Left ventricle myocardium superior (tissue), 1 donor: ENCODE measurements at regions not wholly inside any gene's neighbourhood (a gene's known extent, or its start where the extent isn't known, plus 50 kb on each side); places are given as distances from the start of the nearest gene placed in this dataset.
"Not testable (repeated sequence)": the region's sequence is repeated elsewhere in the genome, so short reads cannot be mapped to it uniquely, and the experiment has no call there.

Experiments
- ATAC-seq: fragments of 200-7000 bp; cut with Tn5 transposase; one replicate; pipeline ENCODE4 v1.9.1; 2020; ENCODE audit warnings: mild to moderate bottlenecking, moderate library complexity
- DNase-seq: peaks from one replicate; pipeline ENCODE4 v3.0.0-alpha.2; 2020
- intact Hi-C: fragments of 100-400 bp; cut with micrococcal nuclease; formaldehyde crosslinking; loops from one replicate; pipeline ENCODE4 v1.11.0; 2022
- donor health status: DM: no; HTN: yes; CAD: no; lungs with severe emphysema.

DNA sequence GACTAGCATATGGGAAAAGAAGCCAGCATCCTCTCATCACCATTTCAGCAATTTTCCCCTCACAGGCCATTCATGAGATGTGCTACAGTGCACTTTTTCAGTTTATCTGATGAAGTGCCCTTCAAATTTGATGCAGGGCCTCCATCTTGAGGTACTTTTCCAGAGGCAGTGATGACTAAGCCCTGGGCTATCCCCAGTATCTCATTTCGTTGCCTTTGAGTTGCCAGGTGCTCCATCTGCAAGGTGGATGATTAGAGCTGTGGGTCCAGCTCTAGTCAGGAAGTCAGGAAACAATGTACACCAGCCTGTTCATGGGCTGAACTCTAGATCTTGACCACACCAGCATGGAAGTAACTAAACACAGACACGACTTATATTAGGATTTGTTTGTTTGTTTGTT, 425.2 kb downstream of the METTL4 start:
- ATAC-seq = no peak
- intact Hi-C loops = no loop called here
- no peak for DNase-seq

DNA sequence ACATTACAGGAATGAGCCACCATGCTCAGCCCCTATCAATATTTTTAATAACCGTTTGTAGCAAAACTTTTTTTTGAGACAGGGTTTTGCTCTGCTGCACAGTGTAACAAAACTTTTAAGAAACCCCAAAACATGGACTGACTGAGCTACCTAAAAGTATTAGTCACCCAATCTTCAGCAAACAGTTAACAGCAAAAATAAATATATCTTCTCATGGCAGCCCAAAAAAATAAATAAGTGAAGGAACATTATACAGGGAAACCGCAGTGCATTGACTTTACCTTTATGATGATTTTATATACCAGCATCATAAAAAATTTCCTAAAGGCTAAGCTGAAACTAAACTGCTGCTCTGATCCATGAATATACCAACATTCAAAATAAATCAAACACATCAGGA, 424.6 kb downstream of the METTL4 start:
- DNase-seq = no peak
- ATAC-seq = no peak
- intact Hi-C loops = no loop called here

DNA sequence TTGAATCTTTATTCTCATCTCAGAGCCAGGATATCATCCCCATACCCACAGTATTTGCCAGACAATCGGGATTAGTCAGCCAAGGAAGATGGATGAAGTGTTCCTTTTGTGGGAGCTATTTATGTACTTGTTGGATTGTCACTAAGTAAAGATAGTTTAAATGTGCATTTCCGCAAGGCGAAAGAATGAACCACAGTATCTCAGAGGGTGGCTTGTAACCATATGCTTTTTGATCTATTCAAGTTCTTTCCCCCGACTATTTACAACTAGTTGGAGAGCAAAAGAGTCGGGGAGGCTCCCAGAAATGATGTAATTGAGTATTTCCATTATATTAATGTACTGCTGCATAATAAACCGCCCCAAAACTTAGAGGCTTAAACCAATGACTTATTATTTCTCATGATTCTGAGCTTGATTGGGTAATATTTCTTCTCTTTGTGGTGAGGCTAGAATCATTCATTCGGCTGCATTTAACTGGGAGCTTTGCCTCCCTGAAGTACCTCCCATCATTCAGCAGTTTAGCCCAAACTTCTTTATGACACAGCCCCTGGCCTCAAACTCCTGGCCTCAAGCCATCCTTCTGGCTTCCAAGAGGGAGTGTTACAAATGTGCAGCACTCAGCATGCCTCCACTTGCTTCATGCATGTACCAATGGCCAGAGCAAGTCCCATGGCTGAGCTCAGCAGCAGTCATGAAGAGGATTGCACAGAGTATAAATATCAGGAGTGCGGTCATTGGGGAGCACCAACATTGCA, 423.7 kb downstream of the METTL4 start:
- DNase-seq = peak; percentile 45
- ATAC-seq = peak; percentile 77
- intact Hi-C loops = no loop called here

DNA sequence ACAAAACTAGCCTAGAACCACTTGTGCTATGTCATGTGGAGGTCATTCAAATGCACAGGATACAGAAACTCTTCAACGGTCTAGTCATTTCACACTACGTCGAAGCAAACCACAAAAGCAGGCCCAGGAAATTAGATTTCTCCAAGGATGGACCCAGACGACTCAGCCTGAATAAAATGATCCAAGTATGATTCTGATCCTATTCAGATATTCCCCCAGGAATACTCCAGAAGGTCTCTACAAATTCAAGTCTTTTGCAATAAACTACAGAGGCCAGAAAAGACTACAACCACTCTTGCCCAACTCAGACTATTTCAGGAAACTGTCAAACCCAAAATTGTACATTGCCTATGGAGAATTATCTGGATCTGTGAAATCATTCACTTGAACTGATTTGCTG, 422.5 kb downstream of the METTL4 start:
- intact Hi-C loops = no loop called here
- ATAC-seq = peak; percentile 64
- DNase-seq = no peak

DNA sequence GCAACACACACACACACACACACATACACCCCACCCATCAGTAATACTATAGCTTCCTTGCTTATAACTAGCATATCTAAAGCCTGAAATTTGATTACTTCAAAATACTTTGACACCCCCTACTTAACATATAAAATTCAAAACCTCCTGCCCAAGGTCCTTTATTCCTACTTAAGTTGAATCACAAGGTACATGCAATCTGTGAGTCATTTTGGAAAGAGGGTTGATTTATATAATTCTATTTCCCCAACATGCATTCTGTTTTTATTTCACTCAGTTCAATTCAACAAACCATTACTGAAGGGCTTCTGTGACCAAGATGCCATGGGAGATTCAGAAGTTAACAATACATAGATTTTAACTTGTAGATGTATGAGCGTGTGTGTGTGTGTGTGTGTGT, 420.7 kb downstream of the METTL4 start:
- ATAC-seq = no peak
- intact Hi-C loops = no loop called here
- no peak for DNase-seq

DNA sequence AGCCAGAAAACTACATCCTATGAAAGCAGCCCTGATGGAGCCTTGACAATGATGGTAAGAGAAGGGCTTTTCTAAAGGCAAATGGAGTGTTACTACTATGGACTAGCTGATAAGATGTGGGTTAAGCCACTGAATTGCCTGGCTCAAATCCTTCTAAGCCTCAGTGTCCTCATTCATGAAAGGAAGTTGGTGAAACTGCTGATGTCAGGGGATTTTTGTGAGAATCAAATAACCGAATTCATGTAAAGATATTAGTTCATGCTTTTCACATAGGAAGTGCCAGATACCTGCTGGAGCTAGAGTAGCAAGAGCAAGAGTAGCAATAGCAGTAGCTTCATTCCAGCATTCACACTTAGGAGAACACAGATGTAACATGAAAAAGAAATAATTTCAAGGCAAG, 417.0 kb downstream of the METTL4 start:
- DNase-seq (no peak), ATAC-seq (no peak)
- intact Hi-C loops = no loop called here

DNA sequence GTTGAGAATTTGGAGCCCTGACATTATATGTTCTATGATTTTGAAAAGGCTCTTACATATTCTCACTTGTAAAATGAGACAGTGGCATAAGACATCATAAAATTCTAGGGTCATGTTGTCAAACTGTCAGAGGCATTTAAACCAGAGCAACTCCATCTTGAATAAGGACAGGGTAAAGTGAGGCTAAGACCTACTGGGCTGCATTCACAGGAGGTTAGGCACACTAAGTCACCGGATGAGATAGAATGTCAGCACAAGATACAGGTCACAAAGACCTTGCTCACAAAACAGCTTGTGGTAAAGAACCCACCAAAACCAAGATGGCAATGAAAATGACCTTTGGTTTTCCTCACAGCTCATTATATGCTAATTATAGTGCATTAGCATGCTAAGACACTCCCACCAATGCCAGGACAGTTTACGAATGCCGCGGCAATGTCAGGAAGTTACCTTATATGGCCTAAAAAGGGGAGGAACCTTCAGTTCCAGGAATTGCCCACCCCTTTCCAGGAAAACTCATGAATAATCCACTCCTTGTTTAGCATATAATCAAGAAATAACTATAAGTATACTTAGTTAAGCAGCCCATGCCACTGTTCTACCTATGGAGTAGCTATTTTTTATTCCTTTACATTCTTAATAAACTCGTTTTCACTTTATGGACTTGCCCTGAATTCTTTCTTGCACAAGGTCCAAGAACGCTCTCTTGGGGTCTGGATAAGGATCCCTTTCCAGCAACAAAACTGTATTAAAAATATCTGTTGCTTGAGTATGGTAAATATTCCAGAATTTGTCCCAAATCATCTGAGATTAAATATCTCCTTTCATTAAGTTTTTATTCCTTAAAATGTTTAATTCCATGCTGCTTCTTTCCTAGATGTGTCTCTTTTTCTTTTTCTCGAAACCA, 406.4 kb downstream of the METTL4 start:
- intact Hi-C loops = no loop called here

DNA sequence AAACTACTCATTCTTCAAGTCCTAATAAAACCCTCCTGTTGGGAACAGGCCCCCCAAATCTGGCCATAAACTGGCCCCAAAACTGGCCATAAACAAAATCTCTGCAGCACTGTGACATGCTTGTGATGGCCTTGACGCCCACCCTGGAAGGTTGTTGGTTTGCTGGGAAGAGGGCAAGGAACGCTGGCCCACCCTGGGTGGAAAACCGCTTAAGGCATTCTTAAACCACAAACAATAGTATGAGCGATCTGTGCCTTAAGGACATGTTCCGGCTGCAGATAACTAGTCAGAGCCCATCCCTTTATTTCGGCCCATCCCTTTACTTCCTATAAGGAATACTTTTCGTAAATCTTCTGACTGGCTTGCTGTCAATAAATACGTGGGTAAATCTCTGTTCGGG, 404.4 kb downstream of the METTL4 start:
- ATAC-seq, intact Hi-C loops, DNase-seq: not testable (repeated sequence)

More for the DNA sequence above, 406.4 kb downstream of the METTL4 start:
- DNase-seq = no peak
- no peak for ATAC-seq

DNA sequence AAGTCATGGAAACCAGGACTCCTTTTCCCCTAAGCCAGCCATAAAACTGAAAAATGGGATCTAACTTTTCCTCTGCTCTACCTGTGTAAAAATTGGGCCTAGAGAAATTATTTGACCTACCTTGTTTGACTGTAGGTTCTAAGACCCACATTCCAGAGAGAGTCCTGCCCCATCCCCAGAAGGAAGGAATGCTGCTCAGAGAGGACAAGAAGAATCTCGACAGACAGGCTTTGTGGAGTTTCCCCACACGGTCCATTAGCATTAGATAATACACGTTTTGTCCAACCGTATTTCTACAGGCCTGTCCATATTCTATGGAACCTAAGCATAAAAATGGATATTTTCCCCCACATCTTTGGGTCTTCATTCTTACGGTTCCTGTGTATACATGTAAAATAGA, 403.3 kb downstream of the METTL4 start:
- no peak for DNase-seq
- intact Hi-C loops = no loop called here
- ATAC-seq = no peak

DNA sequence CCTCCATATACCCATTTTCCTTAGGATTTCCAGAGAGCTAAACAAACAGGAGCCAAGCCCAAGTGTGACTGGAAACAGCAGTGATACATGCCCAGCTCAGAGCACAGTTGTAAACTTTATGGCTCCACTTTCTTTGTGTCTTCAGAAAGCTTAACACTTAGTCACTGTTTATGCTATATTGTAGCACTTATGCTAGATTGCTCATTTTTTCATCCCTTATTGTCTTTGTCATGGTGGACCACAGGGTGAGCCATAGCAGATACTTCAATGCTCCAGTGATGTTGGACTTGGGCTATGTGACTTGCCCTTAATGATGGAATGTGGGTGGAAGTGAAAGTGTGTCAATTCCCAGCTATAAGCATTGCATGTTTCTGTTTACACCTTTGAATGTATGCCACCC, 401.6 kb downstream of the METTL4 start:
- no peak for ATAC-seq
- intact Hi-C loops = no loop called here
- no peak for DNase-seq

DNA sequence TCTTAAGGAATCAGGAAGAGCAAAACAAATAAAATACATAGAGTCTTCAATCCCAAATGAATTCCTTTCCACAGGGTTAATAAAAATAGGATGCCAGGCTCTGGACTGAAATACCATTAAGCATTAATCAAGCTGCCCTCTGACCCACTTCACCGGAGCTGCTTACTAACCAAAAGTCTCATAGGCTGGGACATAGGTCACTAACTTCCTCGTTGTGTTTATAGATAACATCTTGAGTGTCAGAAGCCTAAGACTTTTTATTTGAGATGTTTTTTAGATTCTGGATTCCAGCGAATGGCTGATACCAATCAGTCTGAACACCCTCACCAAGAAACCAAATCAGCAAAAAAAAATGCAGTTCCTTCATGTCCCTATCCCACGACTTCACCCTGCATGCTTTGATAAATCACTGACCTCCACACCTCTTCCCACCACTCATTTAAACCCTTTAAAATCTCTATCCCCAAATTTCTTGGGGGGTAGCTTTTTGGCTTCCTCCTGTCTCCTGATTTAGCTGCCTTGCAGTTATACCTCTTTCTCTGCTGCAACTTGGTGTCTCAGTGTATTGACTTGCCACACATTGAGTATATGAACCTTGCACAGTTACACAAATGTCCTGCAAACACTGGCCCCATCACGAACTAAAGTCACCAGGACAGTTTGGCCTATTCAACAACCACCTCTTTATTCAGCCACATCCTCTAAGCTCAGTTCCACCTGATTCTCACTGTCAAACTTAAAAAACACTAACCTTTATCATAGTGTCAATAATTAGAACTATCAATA, 399.3 kb downstream of the METTL4 start:
- no peak for DNase-seq
- intact Hi-C loops = no loop called here
- ATAC-seq = no peak

DNA sequence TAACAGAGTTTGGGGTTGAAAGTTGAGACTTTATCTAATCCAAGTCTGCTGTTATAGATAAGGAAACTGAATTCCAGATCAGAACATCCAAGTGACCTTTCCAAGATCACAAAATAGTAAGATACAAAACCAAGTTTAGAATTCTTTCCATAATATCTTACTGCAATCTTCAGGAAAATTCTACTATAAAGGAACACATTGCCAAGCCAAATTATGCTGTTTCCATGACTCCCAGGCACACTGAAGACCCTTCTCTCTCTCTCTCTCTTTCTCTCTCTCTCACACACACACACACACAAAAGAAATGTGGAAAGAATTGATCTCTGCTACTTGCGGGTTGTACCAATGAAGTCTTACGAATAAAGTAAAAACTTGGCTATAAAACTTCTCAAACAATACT, 398.4 kb downstream of the METTL4 start:
- DNase-seq (no peak), ATAC-seq (no peak)
- intact Hi-C loops = no loop called here

DNA sequence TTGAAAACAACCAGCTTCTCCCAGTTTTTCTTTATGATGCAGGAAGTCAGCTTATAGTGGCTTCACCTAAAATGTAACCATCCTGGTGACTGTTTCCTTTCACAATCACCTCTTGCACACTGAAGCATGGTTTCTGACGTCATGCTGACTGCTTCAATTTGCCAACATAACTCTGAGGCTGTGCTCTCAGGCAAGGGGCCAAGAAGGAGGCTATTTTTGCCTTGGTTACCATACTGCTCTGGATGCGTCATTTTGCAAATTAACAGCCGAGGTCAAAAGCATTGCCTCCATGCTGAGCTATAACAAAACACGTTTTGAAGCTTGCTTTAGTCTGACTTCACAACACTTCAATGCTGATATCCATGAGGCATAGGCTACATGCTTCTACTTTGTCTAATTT, 397.8 kb downstream of the METTL4 start:
- intact Hi-C loops = no loop called here
- ATAC-seq (peak; percentile 99), DNase-seq (peak; percentile 40)

DNA sequence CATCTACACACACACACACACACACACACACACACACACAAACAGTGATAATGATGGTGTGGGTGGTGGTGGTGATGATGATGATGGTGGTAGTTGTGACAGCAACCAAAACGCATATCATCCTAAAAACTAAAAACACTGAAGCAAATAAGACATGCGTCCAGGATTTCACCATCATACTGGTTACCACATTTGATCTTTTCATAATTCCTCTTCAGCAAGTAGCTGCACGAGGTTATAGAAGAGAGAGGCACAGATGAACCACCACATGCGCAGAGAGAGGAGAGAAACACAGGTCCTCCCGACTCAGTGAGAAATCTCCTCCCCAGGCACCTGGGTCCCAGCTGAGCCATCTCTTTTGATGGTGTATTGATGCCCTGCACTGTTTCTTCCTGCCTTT, 393.3 kb downstream of the METTL4 start:
- no peak for DNase-seq
- intact Hi-C loops = no loop called here
- ATAC-seq = no peak

DNA sequence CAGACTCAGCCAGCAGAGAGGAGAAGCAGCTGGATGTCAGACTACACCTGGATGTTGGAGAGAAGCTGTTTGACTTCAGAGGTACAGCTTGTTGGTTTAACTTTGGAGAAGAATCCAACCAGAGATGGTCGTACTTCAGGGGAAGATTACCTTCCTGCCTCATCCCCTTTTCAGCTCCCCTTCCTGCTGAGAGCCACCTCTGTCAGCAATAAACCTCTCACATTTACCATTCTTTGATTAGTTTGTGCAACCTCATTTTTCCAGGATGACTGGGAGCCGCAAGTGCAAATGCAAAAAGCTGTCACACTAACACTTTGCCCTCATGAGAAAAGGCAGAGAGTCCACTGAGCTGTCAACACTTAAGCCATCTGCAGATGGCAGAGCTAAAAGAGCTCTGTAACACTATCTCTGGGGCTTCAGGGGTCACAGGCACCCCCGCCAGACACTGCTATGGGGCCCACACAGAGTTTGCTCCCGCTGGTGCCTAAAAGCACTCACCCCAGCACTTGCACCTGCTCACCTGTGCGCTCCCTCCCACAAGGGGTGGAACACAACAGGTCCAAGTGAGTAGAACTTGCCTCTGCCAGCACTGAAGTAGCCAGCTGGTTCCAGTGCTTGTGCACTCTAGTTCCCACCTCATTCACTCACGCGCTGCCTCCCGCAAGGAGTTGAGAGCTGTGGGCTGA, 391.7 kb downstream of the METTL4 start:
- no peak for DNase-seq
- intact Hi-C loops = no loop called here
- no peak for ATAC-seq

DNA sequence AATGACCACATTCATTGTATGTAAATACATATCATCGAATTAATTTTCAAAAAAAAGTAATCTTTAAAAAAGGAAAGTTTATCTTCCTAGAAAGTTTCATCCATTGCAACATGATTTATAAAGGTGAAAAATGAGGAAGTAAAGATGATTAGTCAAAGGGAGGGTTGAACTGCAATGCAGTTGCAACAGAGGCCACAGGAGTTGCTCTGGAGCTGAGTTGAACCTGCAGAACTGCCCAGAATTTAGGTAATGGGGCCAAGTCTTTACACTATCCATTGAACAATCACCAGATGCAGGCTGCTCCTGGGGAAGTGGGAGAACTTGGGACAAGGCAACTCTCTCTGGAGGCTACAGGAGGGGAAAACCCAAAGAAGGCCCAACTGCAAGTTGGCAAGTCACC, 390.7 kb downstream of the METTL4 start:
- intact Hi-C loops = no loop called here

DNA sequence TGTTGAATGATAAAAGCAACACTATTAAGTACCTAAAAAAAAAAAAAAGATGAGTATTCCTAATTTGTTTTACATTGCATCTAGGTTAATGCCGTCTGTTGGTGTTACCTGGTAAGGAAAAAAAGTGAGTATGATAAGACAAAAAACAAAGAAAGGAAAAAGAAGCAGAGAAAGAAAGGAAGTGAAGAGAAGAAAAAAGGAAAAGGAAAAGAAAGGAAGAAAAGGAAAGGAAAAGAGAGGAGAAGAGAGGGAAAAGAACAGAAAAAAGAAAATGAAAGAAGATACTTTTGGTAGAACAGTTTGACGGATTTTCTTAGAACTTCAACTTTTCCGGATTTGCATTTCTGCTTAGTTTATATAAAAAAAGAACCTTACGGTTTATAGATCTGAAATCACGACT, 387.9 kb downstream of the METTL4 start:
- DNase-seq = no peak
- intact Hi-C loops = no loop called here
- ATAC-seq = no peak

More for the DNA sequence above, 390.7 kb downstream of the METTL4 start:
- DNase-seq = no peak
- no peak for ATAC-seq

DNA sequence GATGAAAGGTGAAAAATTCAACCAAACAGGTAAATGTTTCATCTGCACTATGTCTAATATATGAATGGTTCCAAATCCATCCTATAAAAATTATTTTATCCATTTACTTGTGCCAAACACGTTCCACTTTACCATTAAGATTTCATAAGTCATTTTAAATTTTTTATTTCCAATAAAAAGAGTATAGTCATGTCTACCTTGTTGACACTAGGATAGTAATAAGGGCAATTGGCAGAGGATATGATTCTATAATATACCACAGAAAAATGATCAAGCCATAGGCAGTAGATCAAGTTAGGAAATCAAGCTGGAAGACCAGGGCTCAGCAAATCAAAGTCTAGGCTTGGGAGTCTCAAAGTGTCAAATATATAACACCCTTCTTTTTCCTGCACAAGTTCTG, 384.3 kb downstream of the METTL4 start:
- no peak for ATAC-seq
- intact Hi-C loops = no loop called here
- DNase-seq = no peak

DNA sequence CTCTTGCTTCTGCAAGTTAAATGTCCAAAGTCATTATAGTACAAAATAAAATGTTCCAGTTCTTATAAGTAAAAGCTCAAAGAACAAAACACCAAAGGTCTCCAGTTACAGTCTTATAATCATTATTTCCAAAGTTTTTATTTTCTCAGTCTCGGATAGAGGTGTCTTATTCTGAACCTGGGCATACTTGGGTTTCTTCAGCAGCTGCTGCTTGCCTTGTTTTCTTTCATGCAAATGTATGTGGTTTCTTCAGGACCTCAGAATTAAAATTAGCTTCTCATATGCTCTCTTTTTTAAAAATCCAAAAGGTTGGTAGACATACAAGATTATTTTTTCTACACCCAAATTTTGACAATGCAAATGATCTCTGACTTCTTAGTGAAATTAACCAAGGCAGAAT, 383.0 kb downstream of the METTL4 start:
- no peak for DNase-seq
- intact Hi-C loops = no loop called here
- no peak for ATAC-seq
